NT2/D1 (cell line): ENCODE measurements at regions not wholly inside any gene's neighbourhood (a gene's known extent, or its start where the extent isn't known, plus 50 kb on each side); places are given as distances from the start of the nearest gene placed in this dataset.

Experiments used
- SUZ12 ChIP-seq: IDR thresholded peaks from 2 replicates; pipeline ENCODE4 v1.6.1; 2011; ENCODE audit not compliant: insufficient read length, insufficient read depth; ENCODE audit errors: extremely low read depth
- YY1 ChIP-seq: IDR thresholded peaks from 2 replicates; pipeline ENCODE4 v1.6.1; 2011; ENCODE audit not compliant: insufficient read length, insufficient read depth
- ZNF274 ChIP-seq: IDR thresholded peaks from 2 replicates; pipeline ENCODE4 v1.6.1; 2011; ENCODE audit warnings: mild to moderate bottlenecking, low read depth, low read length

DNA sequence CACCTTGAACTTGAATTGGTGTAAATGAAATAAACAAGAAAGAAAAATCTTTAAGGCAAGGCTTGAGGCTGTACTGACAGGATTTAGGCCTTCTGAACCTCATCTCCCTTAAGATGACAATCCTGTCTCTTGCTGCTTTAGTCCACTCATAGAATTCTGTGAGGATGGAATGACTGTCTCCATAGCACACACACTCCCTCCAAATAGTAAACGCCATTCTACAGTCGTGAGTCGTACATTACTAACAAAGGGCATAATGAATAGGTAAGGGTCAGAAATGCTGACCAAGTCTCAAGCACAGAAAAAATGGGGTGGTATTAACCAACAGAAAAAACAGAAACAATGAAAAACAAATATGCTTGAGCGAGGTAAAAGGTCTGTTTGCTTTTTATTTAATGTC is 71.8 kb upstream of the SIMC1 start:
- TF ChIP-seq YY1 (no peak), ZNF274 (no peak), SUZ12 (no peak)
